HepG2 (cell line): ENCODE measurements at regions not wholly inside any gene's neighbourhood (a gene's known extent, or its start where the extent isn't known, plus 50 kb on each side); places are given as distances from the start of the nearest gene placed in this dataset.

ENCODE experiments used
- ATAC-seq: fragments of 200-7000 bp; cut with Tn5 transposase; 3 replicates; pipeline ENCODE4 v1.9.1; 2020; ENCODE audit warnings: mild to moderate bottlenecking, moderate library complexity
- BruUV-seq: library from RNA; stranded (reverse); fragments of 400-500 nt; replicated peaks from 2 replicates; lab custom pipeline; 2021; lab: Mats Ljungman, UMichigan
- CTCF ChIA-PET: fragments of 300-600 bp; formaldehyde crosslinking; extraction: SDS; loops from one replicate; lab custom pipeline; 2021; ENCODE audit warnings: low total read pairs, inconsistent platforms, low intra/inter-chr PET ratio; lab: Yijun Ruan, JAX
- POLR2A ChIA-PET: fragments of 350-600 bp; sonication (Branson Sonifier 250); formaldehyde crosslinking; loops from one replicate; lab custom pipeline; 2020; ENCODE audit warnings: antibody characterized with exemption, inconsistent platforms; lab: Yijun Ruan, JAX
- DNase-seq: peaks from one replicate; pipeline ENCODE4 v3.0.0-alpha.2; 2015; ENCODE audit warnings: low spot score
- FAIRE-seq: peaks from 3 replicates; lab custom pipeline; 2011; peaks lifted over from hg19 to GRCh38; lab: Jason Lieb, UNC
- H2AFZ ChIP-seq: one replicate; pipeline ENCODE4 v1.6.1; 2011; ENCODE audit warnings: low read length, inconsistent platforms
- H3K27ac ChIP-seq: fragments of 300-600 bp; 3 replicates; pipeline ENCODE4 v1.8.0; 2011; ENCODE audit warnings: mixed run types, mild to moderate bottlenecking, mixed read lengths, low read length, inconsistent platforms; ENCODE audit not compliant: insufficient read depth; ENCODE audit errors: extremely low read length
- H3K27me3 ChIP-seq, 2 experiments: fragments of 200-600 bp in 1 of 2; 2 replicates in 1 of 2; 3 replicates in 1 of 2; pipeline versions ENCODE4 v1.6.0 to v1.8.0; 2011; ENCODE audit warnings: low read length in 2 of 2, mild to moderate bottlenecking in 2 of 2, moderate library complexity in 2 of 2, inconsistent platforms in 1 of 2; ENCODE audit not compliant: insufficient read depth in 2 of 2, control insufficient read depth in 1 of 2
- H3K36me3 ChIP-seq, 2 experiments: fragments of 200-600 bp in 1 of 2; replicated peaks in 1 of 2; 2 replicates in 1 of 2; 3 replicates in 1 of 2; pipeline versions ENCODE4 v1.5.1 to v1.8.0; 2011; ENCODE audit warnings: low read length in 2 of 2, inconsistent platforms in 1 of 2; ENCODE audit not compliant: insufficient read depth in 2 of 2, control insufficient read depth in 1 of 2
- H3K4me1 ChIP-seq: 2 replicates; pipeline ENCODE4 v1.5.1; 2012; ENCODE audit warnings: low read length, inconsistent platforms; ENCODE audit not compliant: insufficient read depth
- H3K4me2 ChIP-seq: 2 replicates; pipeline ENCODE4 v1.6.0; 2011; ENCODE audit warnings: low read depth, low read length, inconsistent platforms
- H3K4me3 ChIP-seq, 3 experiments: fragments of 200-600 bp in 1 of 3; sonication (generic), shearing (Covaris generic) in 1 of 3; replicated peaks in 1 of 3; 2 replicates each; pipeline ENCODE4 v1.5.1; 2011 to 2016; ENCODE audit warnings: low read length in 3 of 3, inconsistent platforms in 2 of 3, low read depth in 2 of 3, mild to moderate bottlenecking in 2 of 3, control low read depth in 1 of 3, mixed read lengths in 1 of 3; ENCODE audit not compliant: insufficient read depth in 1 of 3
- H3K79me2 ChIP-seq: one replicate; pipeline ENCODE4 v1.6.1; 2011; ENCODE audit warnings: low read length, inconsistent platforms; ENCODE audit not compliant: insufficient read depth
- H3K9ac ChIP-seq: 2 replicates; pipeline ENCODE4 v1.6.0; 2011; ENCODE audit warnings: mild to moderate bottlenecking, low read depth, low read length, inconsistent platforms; ENCODE audit not compliant: insufficient read depth
- H3K9me3 ChIP-seq: 2 replicates; pipeline ENCODE4 v1.5.1; 2012; ENCODE audit warnings: mild to moderate bottlenecking, low read length
- H4K20me1 ChIP-seq: 2 replicates; pipeline ENCODE4 v1.6.0; 2011; ENCODE audit warnings: inconsistent platforms, mild to moderate bottlenecking, low read length, moderate library complexity; ENCODE audit not compliant: insufficient read depth
- ADNP ChIP-seq: sonication (generic); formaldehyde crosslinking; IDR thresholded peaks from 2 replicates; pipeline ENCODE4 v1.4.0; 2020; ENCODE audit warnings: missing genetic modification reagents
- CEBPB ChIP-seq: IDR thresholded peaks from 2 replicates; pipeline ENCODE4 v1.6.1; 2011; ENCODE audit warnings: low read depth, low read length, improper control_type of control experiment, borderline replicate concordance
- FOSL1 ChIP-seq: sonication (generic); formaldehyde crosslinking; IDR thresholded peaks from 2 replicates; pipeline ENCODE4 v1.9.0; 2021; ENCODE audit warnings: missing genetic modification reagents, borderline replicate concordance
- GABPA ChIP-seq, 2 experiments: IDR thresholded peaks; 2 replicates each; pipeline ENCODE4 v1.6.1; 2011 to 2016; ENCODE audit warnings: low read depth in 2 of 2, low read length in 1 of 2, missing biosample characterization in 1 of 2, missing genetic modification characterization in 1 of 2
- MIER3 ChIP-seq: IDR thresholded peaks from 2 replicates; pipeline ENCODE4 v1.6.1; 2016; ENCODE audit warnings: missing compliant biosample characterization, borderline replicate concordance
- PAF1 ChIP-seq: IDR thresholded peaks from 2 replicates; pipeline ENCODE4 v1.6.1; 2016; ENCODE audit warnings: missing genetic modification reagents, missing compliant biosample characterization
- RNF2 ChIP-seq: fragments of 450-650 bp; conservative IDR thresholded peaks from 2 replicates; pipeline ENCODE4 v1.6.1; 2016; ENCODE audit warnings: low read depth
- SOX5 ChIP-seq: IDR thresholded peaks from 2 replicates; pipeline ENCODE4 v1.6.1; 2016; ENCODE audit warnings: borderline replicate concordance
- ZFP36 ChIP-seq: fragments of 150-350 bp; IDR thresholded peaks from 2 replicates; pipeline ENCODE4 v1.6.1; 2018; ENCODE audit warnings: borderline replicate concordance, low read length, low read depth; ENCODE audit not compliant: partially characterized antibody
- ZFP41 ChIP-seq: sonication (generic); formaldehyde crosslinking; IDR thresholded peaks from 2 replicates; pipeline ENCODE4 v1.4.0; 2020; ENCODE audit warnings: mild to moderate bottlenecking, missing genetic modification reagents, borderline replicate concordance
- WGBS: methylation state at CpG from one replicate; pipeline ENCODE4 v1.1.6; 2017; ENCODE audit warnings: low lambda C conversion rate; 5-methylcytosine and 5-hydroxymethylcytosine counted together
- in situ Hi-C: cut with HindIII; loops from 2 replicates; pipeline ENCODE4 v1.10.0; 2017; ENCODE audit warnings: low pct_unique_long_range_greater_than_20kb; ENCODE audit not compliant: extremely low pct_ligation_motif_present
- intact Hi-C: fragments of 100-400 bp; cut with micrococcal nuclease; formaldehyde crosslinking; loops from one replicate; pipeline ENCODE4 v1.10.0; 2022; ENCODE audit not compliant: unreplicated experiment
- TF ChIP-seq, protein P1 (sequence below): sonication (generic); formaldehyde crosslinking; IDR thresholded peaks from 2 replicates; pipeline ENCODE4 v1.5.1; 2020; ENCODE audit warnings: missing genetic modification reagents, mild to moderate bottlenecking, borderline replicate concordance
- TF ChIP-seq, protein P2 (sequence below): sonication (generic); formaldehyde crosslinking; IDR thresholded peaks from 2 replicates; pipeline ENCODE4 v1.4.0; 2020; ENCODE audit warnings: missing genetic modification reagents, borderline replicate concordance
- TF ChIP-seq, protein P3 (sequence below): sonication (generic); formaldehyde crosslinking; IDR thresholded peaks from 2 replicates; pipeline ENCODE4 v1.4.0; 2020; ENCODE audit warnings: missing genetic modification reagents, borderline replicate concordance

DNA sequence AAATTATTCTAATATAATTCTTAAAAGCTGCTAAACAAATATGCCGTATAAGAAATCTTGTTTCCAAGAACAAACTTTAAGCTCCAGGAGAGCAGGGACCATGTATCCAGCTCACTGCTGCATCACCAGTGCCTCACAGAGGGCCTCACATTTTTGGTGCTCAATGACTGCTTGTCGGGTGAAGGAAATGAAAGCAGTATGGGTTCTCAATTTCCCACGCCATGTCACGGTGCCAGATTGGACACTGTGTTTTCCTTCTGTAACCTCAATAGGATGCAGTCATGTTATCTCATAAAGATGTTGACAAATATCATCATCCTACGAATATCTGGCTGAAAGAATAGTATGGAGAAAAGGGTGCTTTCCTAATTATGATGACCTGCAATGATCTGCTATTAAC is 64.7 kb downstream of the POU5F2 start (continued):
- TF ChIP-seq, protein P1, sequence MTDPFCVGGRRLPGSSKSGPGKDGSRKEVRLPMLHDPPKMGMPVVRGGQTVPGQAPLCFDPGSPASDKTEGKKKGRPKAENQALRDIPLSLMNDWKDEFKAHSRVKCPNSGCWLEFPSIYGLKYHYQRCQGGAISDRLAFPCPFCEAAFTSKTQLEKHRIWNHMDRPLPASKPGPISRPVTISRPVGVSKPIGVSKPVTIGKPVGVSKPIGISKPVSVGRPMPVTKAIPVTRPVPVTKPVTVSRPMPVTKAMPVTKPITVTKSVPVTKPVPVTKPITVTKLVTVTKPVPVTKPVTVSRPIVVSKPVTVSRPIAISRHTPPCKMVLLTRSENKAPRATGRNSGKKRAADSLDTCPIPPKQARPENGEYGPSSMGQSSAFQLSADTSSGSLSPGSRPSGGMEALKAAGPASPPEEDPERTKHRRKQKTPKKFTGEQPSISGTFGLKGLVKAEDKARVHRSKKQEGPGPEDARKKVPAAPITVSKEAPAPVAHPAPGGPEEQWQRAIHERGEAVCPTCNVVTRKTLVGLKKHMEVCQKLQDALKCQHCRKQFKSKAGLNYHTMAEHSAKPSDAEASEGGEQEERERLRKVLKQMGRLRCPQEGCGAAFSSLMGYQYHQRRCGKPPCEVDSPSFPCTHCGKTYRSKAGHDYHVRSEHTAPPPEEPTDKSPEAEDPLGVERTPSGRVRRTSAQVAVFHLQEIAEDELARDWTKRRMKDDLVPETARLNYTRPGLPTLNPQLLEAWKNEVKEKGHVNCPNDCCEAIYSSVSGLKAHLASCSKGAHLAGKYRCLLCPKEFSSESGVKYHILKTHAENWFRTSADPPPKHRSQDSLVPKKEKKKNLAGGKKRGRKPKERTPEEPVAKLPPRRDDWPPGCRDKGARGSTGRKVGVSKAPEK (CRISPR knock-in tag) = no peak
- TF ChIP-seq FOSL1 (CRISPR knock-in tag) = no peak
- TF ChIP-seq MIER3 (CRISPR knock-in tag) = no peak
- TF ChIP-seq SOX5 (CRISPR knock-in tag) = no peak
- TF ChIP-seq RNF2 = no peak

DNA sequence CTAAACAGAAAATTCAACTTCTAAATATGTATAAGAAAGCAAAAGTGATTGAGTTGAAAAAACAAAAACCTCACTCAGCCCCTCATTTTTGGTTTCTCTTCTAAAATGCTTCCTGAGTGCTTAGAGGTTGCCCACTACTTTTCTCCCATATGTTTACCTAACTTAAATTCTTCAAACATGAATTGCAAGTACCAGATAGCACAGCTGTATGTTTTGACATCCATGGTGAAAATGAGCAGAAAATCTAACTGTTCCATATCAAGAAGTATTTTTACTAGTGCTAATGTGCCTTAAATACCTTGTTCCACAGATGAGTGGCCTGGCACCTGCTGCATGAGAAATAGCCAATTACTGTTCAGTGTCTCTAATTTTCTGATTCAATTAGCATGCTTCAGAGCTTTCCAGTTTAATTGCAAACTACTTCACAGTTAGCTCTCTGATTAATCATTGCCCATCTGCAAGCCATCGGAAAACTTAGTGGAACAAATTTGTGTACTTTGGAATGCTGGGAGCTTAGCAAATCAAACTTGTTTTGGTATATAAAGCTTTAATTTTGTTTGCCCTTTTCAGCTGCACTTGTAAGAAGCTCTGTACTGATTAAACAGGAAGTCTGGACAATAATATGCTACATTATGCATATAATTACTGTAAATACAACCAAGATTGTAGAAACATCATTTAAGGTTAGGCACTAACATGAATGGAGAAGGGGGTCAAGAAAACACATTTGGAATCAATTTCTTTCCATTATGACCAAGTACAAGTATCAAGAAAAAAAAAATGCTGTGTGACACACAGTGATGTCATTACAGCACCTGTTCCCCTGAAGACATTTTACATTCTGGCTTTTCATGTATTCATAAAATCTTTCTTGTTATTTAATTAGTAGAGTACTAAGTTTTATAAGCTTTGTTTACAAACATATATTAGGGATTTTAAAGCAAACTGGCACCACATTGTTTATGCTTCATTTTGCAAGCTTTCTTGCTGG is 65.6 kb downstream of the POU5F2 start:
- 37% methylated on average over 1 of the region's 1 CpG for WGBS
- ATAC-seq = no peak
- TF ChIP-seq, protein P2, sequence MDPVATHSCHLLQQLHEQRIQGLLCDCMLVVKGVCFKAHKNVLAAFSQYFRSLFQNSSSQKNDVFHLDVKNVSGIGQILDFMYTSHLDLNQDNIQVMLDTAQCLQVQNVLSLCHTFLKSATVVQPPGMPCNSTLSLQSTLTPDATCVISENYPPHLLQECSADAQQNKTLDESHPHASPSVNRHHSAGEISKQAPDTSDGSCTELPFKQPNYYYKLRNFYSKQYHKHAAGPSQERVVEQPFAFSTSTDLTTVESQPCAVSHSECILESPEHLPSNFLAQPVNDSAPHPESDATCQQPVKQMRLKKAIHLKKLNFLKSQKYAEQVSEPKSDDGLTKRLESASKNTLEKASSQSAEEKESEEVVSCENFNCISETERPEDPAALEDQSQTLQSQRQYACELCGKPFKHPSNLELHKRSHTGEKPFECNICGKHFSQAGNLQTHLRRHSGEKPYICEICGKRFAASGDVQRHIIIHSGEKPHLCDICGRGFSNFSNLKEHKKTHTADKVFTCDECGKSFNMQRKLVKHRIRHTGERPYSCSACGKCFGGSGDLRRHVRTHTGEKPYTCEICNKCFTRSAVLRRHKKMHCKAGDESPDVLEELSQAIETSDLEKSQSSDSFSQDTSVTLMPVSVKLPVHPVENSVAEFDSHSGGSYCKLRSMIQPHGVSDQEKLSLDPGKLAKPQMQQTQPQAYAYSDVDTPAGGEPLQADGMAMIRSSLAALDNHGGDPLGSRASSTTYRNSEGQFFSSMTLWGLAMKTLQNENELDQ = no peak
- TF ChIP-seq ADNP (CRISPR knock-in tag) = no peak
- TF ChIP-seq ZFP41 (CRISPR knock-in tag) = no peak
- TF ChIP-seq CEBPB = no peak
- no peak for TF ChIP-seq ZFP36
- no peak for TF ChIP-seq GABPA (IDR thresholded peaks at IDR 0.05; ENCODE audit: low read depth, low read length)
- no peak for TF ChIP-seq GABPA (CRISPR knock-in tag; IDR thresholded peaks at IDR 0.05; ENCODE audit: low read depth)
- no peak for TF ChIP-seq PAF1
- TF ChIP-seq, protein P3, sequence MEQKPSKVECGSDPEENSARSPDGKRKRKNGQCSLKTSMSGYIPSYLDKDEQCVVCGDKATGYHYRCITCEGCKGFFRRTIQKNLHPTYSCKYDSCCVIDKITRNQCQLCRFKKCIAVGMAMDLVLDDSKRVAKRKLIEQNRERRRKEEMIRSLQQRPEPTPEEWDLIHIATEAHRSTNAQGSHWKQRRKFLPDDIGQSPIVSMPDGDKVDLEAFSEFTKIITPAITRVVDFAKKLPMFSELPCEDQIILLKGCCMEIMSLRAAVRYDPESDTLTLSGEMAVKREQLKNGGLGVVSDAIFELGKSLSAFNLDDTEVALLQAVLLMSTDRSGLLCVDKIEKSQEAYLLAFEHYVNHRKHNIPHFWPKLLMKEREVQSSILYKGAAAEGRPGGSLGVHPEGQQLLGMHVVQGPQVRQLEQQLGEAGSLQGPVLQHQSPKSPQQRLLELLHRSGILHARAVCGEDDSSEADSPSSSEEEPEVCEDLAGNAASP (CRISPR knock-in tag) = no peak

More for the DNA sequence above, 65.6 kb downstream of the POU5F2 start:
- H3K4me1 ChIP-seq = peaks cover 34% of the 10 kb centered on the region
- H3K27me3 ChIP-seq = no peaks in the 10 kb centered on the region
- CTCF ChIA-PET = no interaction called here
- no peaks in the 10 kb centered on the region for H3K79me2 ChIP-seq
- POLR2A ChIA-PET = no interaction called here
- no peak overlapping the region for H3K4me3 ChIP-seq
- BruUV-seq = no TSS peak
- no peak overlapping the region for H2AFZ ChIP-seq
- no peak for FAIRE-seq
- H3K9me3 ChIP-seq = no peaks in the 10 kb centered on the region
- H3K4me2 ChIP-seq = no peak overlapping the region
- in situ Hi-C loops = no loop called here
- DNase-seq = no peak
- no peaks in the 10 kb centered on the region for H3K36me3 ChIP-seq
- no peak overlapping the region for H3K27ac ChIP-seq
- no peak overlapping the region for H3K9ac ChIP-seq
- intact Hi-C loops = loop anchor here (2.0 kb wide), 1 partner anchor 93 kb away; the partner anchor contains the start of gene NR2F1
- H4K20me1 ChIP-seq = no peaks in the 10 kb centered on the region
